ENCODE measurements at regions not wholly inside any gene's neighbourhood (a gene's known extent, or its start where the extent isn't known, plus 50 kb on each side); places are given as distances from the start of the nearest gene placed in this dataset.

- TF ChIP-seq CTCF (IDR thresholded peaks at IDR 0.05; ENCODE audit: poor library complexity), result no peak
- no peak for TF ChIP-seq EZH2 (IDR thresholded peaks at IDR 0.05; ENCODE audit: borderline replicate concordance)
- TF ChIP-seq EZH2phosphoT487 (IDR thresholded peaks at IDR 0.05; ENCODE audit: low read depth, severe bottlenecking, unreplicated experiment), result no peak
Observed at GRCh38 chr13:80452279-80452678, 111.4 kb upstream of the SPRY2 start.

All from hepatocyte (in vitro differentiated cells).